Stimulated activated effector memory CD8-positive, alpha-beta T cell treated with anti-CD3 and anti-CD28 coated beads, Interleukin-12 subunit alpha, Interleukin-12 subunit beta, amount 100 ng/mL, for 72 hours (primary cell): ENCODE measurements at regions not wholly inside any gene's neighbourhood (a gene's known extent, or its start where the extent isn't known, plus 50 kb on each side); places are given as distances from the start of the nearest gene placed in this dataset.
A peak's percentile ranks its signal among the peaks of the same experiment; 100 is the strongest.

Experiments
- ATAC-seq: fragments of 150-1000 bp; cut with Tn5 transposase; 2 replicates; pipeline ENCODE4 v1.10.0; 2021
- DNase-seq, 2 donors: peaks; one replicate each; pipeline ENCODE4 v3.0.0; 2021 to 2022; ENCODE audit warnings: low spot score in 2 of 2
- H3K27ac Mint-ChIP-seq: one replicate; pipeline ENCODE4 v1.8.0; 2022; ENCODE audit warnings: mild to moderate bottlenecking, mixed read lengths
- H3K36me3 Mint-ChIP-seq: one replicate; pipeline ENCODE4 v1.8.0; 2022; ENCODE audit warnings: mild to moderate bottlenecking, mixed read lengths
- H3K4me1 Mint-ChIP-seq: one replicate; pipeline ENCODE4 v1.8.0; 2022; ENCODE audit warnings: mixed read lengths
- H3K4me3 Mint-ChIP-seq: one replicate; pipeline ENCODE4 v1.8.0; 2022; ENCODE audit warnings: mild to moderate bottlenecking, mixed read lengths
- H3K9me3 Mint-ChIP-seq: one replicate; pipeline ENCODE4 v1.8.0; 2022; ENCODE audit warnings: mixed read lengths

DNA sequence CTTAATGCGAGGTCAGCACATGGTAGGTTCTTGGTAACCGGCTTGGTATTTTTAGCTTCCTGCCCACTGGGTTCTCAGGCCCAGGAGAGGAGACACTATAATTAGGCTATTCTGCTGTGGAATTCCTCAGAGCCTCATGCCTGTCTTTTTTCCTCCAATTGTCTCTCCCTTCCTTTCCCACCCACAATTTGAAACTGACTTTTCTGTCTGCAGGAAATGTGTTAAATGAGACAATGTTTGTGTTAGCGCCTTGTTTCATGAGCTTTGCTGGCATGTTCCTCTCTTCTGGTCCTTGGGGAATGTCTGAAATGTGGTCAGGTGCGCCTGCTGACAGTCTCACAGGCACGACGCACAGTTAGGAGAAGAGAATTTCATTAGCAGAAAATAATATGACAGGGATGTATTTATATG, 223.6 kb upstream of the CTNNB1 start:
- Mint-ChIP-seq H3K27ac (no peak overlapping the region), H3K4me1 (peaks cover 41% of the 10 kb centered on the region), H3K36me3 (no peaks in the 10 kb centered on the region), H3K9me3 (peaks cover 2% of the 10 kb centered on the region), H3K4me3 (no peak overlapping the region)
- DNase-seq (no peak), ATAC-seq (no peak)

DNA sequence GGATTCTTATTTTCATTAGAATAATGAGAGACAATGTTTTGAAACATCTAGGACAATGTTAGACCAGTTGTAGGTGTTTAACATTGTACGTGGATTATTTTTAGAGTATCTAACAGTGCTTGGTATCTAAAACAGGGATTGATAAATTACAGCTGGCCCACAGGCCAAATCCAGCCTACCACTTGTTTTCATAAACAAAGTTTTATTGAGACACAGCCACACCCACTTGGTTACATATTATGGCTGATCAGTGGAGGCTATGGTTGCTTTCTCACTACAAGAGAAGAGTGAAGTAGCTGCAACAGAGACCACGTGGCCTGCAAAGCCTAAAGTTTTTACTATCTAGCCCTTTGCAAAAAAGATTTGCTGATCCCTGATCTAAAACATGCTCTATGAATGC, 223.1 kb upstream of the CTNNB1 start:
- Mint-ChIP-seq H3K4me1 (peaks cover 39% of the 10 kb centered on the region), H3K27ac (no peak overlapping the region), H3K4me3 (no peak overlapping the region), H3K36me3 (no peaks in the 10 kb centered on the region), H3K9me3 (peaks cover 2% of the 10 kb centered on the region)
- DNase-seq = no peak
- ATAC-seq = no peak

DNA sequence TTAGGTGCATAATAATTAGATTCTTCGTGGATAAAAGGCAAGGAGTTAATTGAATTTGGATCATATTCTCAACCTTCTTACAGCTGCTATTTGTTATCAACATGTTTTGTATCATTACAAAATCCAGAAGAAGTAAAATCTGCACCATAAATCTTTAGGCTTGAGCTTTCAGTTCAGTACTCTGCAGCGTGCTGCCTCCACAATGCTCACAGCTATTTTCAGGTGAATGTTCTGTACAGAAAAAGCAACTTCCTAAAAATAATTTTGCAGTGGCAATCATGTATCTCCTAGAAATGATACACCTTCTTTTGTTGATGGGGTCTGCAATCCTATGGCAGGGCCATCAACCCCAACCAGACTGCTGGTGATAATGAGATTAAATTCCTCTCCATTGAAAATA, 220.9 kb upstream of the CTNNB1 start:
- Mint-ChIP-seq H3K9me3 (peaks cover 2% of the 10 kb centered on the region), H3K27ac (no peak overlapping the region), H3K4me1 (peaks cover 17% of the 10 kb centered on the region), H3K4me3 (no peak overlapping the region), H3K36me3 (no peaks in the 10 kb centered on the region)
- no peak for DNase-seq
- ATAC-seq = no peak

DNA sequence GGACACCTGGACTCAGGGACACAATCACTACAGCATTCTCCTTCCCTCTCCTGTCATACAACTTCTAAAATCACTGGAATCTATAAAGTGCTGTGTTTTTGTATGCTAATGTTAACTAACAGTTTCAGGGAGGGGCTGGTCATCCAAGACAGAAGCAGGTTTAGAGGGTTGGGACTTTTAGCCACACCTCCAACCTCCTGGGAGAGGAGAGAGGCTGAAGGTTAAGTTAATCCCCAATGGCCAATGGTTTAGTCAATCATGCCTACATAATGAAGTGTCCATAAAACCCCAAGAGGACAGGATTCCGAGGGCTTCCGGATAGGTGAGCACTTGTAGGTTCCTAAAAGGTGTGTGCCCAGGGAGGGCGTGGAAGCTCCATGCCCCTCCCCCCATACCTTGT, 219.3 kb upstream of the CTNNB1 start:
- Mint-ChIP-seq H3K27ac (no peak overlapping the region), H3K4me1 (peaks cover 9% of the 10 kb centered on the region), H3K36me3 (no peaks in the 10 kb centered on the region), H3K4me3 (no peak overlapping the region), H3K9me3 (no peaks in the 10 kb centered on the region)
- DNase-seq (no peak), ATAC-seq (no peak)

DNA sequence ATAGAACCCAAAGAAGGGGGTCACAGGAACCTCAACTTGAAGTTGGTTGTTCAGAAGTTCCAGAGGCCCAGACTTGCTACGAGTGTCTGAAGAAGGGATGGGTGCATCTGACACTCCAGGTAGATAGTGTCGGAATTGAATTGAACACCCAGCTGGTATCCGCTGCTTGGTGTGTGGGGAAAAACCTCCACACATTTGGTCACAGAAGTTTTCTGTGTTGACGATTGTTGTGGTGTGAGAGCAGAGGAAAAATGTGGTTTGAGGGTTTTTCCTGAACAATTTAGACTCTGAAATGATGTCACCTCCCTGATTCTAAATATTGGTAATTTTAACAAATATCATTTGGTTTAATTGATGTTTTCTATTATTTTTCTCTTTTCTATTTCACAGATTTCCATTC, 218.8 kb upstream of the CTNNB1 start:
- H3K27ac Mint-ChIP-seq = no peak overlapping the region
- H3K36me3 Mint-ChIP-seq = no peaks in the 10 kb centered on the region
- ATAC-seq = peak; percentile 52
- peaks cover 9% of the 10 kb centered on the region for H3K4me1 Mint-ChIP-seq
- no peaks in the 10 kb centered on the region for H3K9me3 Mint-ChIP-seq
- DNase-seq = no peak
- H3K4me3 Mint-ChIP-seq = no peak overlapping the region

DNA sequence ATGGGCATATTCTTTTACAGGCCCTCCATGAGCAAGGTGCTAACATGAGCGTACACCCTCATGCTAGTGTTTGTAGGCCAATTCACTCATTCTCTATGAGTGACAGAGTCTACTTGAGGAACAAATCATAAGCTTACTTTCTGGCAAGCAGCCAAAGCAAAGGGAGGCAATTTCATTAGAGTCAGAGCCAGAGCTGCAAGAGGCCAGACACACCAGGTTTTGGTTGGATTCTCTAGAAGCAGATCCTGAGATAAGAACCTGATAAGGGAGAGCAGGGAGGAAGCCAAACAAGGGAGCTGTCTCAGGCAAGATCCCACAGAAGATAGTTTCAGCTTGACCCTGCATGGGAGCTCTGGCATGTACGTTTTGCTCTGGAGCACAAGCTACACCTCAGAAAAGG, 214.1 kb upstream of the CTNNB1 start:
- no peaks in the 10 kb centered on the region for H3K9me3 Mint-ChIP-seq
- H3K27ac Mint-ChIP-seq = no peak overlapping the region
- H3K4me1 Mint-ChIP-seq = peaks cover 9% of the 10 kb centered on the region
- ATAC-seq (peak; percentile 21), DNase-seq (peak in 1 of 2 donors; percentile 35)
- H3K36me3 Mint-ChIP-seq = no peaks in the 10 kb centered on the region
- H3K4me3 Mint-ChIP-seq = no peak overlapping the region

DNA sequence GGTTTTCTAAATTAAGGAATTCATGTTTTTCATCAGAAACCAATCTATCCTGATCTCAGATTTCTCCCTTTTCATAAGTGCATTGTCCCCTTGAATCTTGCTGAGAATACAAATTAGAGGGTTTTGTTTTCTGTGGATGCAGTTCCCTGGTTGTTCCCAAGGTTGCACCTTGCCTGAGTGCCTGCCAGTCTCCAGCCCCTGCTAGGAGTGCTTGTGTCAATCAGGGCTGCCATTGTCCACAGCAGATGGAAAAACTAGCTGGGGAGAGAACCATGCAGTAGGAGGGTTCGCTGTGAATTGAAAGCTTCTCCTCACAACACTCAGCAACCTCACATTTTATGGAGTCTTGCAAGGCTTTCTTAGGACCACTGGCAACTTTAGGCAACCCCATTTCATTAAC, 210.8 kb upstream of the CTNNB1 start:
- no peak overlapping the region for H3K4me3 Mint-ChIP-seq
- no peaks in the 10 kb centered on the region for H3K9me3 Mint-ChIP-seq
- DNase-seq = no peak
- no peaks in the 10 kb centered on the region for H3K36me3 Mint-ChIP-seq
- ATAC-seq = no peak
- no peaks in the 10 kb centered on the region for H3K4me1 Mint-ChIP-seq
- H3K27ac Mint-ChIP-seq = no peak overlapping the region

DNA sequence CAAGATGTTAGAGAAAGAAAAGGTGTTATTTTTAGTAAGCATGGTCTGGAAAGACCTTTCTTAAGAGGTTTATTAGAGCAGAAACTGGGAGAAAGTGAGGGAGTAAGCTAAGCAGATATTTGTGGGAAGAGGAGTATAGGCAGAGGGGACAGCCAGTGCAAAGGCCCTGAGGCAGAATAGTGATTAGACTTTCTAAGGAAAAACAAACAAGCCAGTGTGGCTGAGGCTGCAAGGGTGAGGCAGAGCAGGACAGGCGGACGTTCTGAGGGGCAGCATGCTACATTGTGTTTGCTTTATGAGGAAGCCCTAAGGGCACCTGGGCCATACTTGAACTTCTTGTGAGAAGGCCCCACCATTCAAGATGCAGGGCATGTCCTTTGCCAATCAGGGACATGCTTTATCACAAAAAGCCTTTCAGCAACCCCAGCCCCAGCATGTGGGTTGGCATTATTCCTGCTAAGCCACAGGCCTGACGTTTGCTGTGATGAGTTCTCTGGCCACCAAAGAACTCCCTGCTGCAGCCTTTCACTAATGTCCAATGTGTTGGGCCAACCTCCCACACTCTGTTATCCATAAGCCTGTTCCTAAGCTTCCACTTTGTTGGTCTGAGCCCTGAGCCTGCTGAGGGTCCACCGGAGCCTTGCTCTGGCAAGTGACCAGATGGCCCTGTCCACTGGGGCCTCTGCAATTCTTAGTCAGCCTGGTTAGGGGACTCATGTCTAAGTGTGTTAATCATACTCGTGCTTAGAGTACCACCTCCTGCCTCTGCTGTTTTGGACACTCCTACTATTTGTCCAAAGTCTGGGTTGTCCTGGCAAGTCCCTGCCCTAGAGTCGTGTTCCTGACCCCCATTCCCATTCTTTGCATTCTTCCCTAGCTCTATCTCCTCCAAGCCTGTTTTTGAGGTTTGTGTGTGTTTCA, 209.9 kb upstream of the CTNNB1 start:
- H3K9me3 Mint-ChIP-seq = no peaks in the 10 kb centered on the region
- H3K4me3 Mint-ChIP-seq = no peak overlapping the region
- H3K27ac Mint-ChIP-seq = no peak overlapping the region
- no peaks in the 10 kb centered on the region for H3K4me1 Mint-ChIP-seq
- DNase-seq (no peak), ATAC-seq (no peak)
- H3K36me3 Mint-ChIP-seq = no peaks in the 10 kb centered on the region

DNA sequence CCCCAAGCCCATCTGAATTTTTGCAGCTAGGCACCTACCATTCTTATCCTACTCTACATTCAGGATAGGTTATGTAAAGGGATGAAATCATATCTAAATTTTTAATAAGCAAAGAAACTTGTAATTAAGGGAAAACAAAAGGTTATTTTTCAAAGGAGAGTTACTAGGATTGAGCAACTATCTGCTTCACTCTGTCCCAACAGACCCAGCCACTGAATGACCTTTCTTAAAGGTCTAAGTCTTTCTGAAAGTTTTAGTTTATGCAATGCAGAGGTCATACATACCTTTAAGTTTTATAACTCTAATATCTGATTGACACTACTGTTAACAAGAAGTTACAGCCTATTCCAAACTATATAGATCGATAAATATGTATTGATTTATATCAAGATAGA, 209.2 kb upstream of the CTNNB1 start:
- Mint-ChIP-seq H3K9me3 (no peaks in the 10 kb centered on the region), H3K27ac (no peak overlapping the region), H3K36me3 (no peaks in the 10 kb centered on the region), H3K4me1 (no peaks in the 10 kb centered on the region), H3K4me3 (no peak overlapping the region)
- ATAC-seq (no peak), DNase-seq (no peak)

DNA sequence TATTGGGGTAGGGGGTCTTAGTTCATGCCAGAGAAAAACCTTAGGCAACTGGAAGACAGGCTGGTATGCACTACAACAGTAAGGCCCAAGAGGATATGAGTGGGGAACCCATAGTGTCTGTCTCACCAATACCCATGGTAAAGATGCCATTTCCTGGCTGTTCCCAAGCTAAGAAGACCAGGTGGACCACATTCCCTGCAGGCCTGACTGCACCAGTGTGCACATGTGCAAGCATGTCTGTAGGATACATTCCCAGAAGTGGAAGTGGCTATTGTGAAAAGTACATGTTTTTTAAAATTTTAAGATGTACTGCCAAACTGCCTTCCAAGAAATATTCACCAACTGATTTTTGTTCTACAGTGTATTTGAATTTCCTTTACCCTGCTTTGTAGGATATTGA, 207.3 kb upstream of the CTNNB1 start:
- no peak overlapping the region for H3K27ac Mint-ChIP-seq
- no peak for ATAC-seq
- H3K4me3 Mint-ChIP-seq = no peak overlapping the region
- H3K4me1 Mint-ChIP-seq = no peaks in the 10 kb centered on the region
- H3K9me3 Mint-ChIP-seq = no peaks in the 10 kb centered on the region
- DNase-seq = no peak
- no peaks in the 10 kb centered on the region for H3K36me3 Mint-ChIP-seq

DNA sequence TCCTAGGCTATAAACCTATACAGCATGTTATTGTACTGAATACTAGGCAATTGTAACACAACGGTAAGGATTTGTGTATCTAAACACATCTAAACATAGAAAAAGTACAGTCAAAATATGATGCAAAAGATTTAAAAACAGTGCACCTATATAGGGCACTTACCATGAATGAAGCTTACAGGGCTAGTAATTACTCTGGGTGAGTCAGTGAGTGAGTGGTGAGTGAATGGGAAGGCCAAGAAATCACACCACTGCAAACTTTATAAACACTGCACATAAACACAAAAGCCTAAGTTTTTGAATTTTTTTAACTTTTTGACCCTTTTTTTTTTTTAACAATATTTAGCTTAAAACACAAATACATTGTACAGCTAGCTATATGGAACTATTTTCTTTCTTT, 204.7 kb upstream of the CTNNB1 start:
- no peak for DNase-seq
- Mint-ChIP-seq H3K9me3 (no peaks in the 10 kb centered on the region), H3K4me3 (no peak overlapping the region), H3K4me1 (no peaks in the 10 kb centered on the region), H3K27ac (no peak overlapping the region), H3K36me3 (no peaks in the 10 kb centered on the region)
- ATAC-seq = no peak

DNA sequence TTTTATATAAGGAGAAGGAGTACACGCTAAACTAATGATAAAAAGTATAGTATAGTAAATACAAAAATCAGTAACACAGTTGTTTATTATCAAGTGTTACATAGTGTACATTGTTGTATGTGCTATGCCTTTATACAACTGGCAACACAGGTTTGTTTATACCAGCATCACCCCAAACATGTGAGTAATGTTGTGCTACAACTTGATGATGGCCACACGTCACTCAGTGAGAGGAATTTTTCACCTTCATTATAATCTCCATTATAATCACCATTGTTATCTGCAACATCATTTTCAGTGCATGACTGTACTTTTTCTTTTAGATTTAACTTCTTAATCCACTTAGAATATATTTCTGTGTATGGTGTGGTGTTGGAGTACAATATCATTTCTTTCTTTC, 204.0 kb upstream of the CTNNB1 start:
- no peak for DNase-seq
- Mint-ChIP-seq H3K36me3 (no peaks in the 10 kb centered on the region), H3K4me1 (no peaks in the 10 kb centered on the region), H3K4me3 (no peak overlapping the region), H3K27ac (no peak overlapping the region), H3K9me3 (no peaks in the 10 kb centered on the region)
- ATAC-seq = no peak

DNA sequence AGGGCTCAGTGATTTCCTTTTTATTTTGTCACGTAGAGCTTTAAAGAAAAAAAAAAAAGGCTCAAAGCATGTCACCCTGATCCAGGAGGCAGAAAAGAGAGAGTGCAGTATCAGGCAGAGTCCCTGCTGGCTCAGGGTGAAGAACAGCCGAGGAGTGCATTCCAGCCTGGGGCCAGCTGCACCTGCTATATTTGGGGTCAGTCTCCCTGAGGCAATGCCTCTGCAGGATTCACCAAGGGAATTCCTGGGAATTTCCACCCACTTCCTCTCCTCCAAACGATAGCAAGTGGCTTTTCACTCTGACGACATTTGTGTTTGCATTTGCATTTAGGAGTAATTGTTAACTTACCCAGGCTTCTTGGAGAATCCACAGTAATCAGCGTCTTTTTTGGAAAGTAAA, 202.9 kb upstream of the CTNNB1 start:
- Mint-ChIP-seq H3K9me3 (no peaks in the 10 kb centered on the region), H3K4me1 (no peaks in the 10 kb centered on the region), H3K36me3 (no peaks in the 10 kb centered on the region), H3K4me3 (no peak overlapping the region), H3K27ac (no peak overlapping the region)
- ATAC-seq (no peak), DNase-seq (no peak)

DNA sequence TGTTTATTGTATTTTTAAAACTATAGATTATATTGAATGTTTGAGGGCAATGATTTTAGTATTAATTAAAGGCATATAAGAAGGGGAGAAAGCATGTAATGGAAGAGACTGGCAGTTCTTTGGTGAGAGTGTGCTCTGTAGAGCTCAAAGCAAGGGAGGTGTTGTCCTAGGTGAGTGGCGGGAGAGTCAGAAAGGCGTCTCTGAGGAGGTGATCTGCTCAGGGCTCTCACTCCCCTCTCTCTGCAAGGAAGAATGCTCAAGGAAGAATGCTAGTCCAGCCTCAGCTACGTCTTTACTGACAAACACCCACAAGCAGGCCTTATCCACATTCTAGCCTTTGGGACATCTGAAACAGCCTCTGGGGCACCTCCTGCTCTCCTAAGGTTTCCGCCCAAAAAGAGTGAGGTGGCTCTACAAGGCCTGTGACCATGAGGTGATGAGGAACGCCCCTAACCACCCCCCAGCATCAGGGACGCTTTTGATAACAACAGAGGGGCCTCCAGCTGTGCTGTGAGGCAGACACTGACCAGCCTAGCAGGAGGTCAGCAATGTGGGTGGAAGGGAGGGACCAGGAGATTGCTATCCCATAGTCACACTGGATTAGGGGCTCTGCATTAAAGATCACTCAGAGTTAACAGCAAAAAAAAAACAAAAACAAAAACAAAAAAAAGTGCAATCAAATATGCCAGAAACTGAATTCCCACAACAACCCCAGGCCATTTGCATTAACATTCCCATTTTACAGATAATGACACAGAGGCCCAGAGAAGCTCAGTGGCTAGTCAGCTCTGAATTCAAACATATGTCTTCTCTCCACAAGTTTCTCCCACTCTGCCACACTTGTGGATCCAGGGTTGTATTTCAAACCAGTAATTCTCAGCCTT, 202.2 kb upstream of the CTNNB1 start:
- DNase-seq (no peak), ATAC-seq (no peak)
- Mint-ChIP-seq H3K4me1 (no peaks in the 10 kb centered on the region), H3K27ac (no peak overlapping the region), H3K36me3 (no peaks in the 10 kb centered on the region), H3K4me3 (no peak overlapping the region), H3K9me3 (no peaks in the 10 kb centered on the region)

DNA sequence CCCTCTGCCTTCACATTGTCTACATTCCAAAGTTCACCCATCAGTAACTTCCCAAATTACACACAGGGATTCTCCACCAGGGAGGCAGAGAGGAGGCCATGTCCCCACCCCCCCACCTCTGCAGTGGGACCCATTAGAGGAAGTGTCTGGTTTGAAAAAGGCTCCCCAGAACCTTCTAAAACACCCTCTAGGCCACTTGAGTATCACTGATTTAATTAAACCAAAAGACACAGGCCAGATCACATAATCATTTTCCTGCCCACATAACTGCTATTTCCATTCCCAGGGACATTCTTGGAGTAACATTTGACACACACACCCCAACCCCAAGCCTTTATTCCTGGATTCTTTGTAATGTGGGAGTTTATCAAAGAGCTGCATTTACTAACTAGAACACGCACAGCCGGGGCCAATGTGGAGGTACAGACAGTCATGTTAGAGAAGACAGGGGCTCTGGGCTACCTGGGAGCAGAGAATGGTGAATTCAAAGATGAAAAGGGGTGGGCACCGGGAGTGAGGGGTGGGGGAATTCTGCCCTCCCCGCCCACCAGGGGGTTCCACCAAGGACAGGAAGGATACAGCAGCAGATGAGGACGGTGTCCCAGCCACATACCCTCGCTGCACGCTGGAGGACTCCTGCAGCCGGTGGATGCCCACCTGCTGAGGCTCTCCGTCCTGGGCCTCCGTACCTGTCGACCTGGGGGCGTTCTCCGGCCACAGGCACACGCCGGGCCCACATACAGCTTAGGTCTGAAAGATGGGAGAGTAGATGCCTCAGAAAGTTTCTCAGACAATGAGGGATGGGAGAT, 201.4 kb upstream of the CTNNB1 start:
- no peak overlapping the region for H3K27ac Mint-ChIP-seq

More for the DNA sequence above, 201.4 kb upstream of the CTNNB1 start:
- H3K4me3 Mint-ChIP-seq = no peak overlapping the region
- ATAC-seq (no peak), DNase-seq (no peak)
- H3K4me1 Mint-ChIP-seq = peaks cover 5% of the 10 kb centered on the region
- no peaks in the 10 kb centered on the region for H3K9me3 Mint-ChIP-seq
- H3K36me3 Mint-ChIP-seq = no peaks in the 10 kb centered on the region
